HepG2 (cell line): ENCODE measurements at regions not wholly inside any gene's neighbourhood (a gene's known extent, or its start where the extent isn't known, plus 50 kb on each side); places are given as distances from the start of the nearest gene placed in this dataset. TPM values are rescaled to one million over a fixed set of nuclear protein-coding genes. Genes with fewer than 3 reads are reported as not detected.
"Not testable (repeated sequence)": the region's sequence is repeated elsewhere in the genome, so short reads cannot be mapped to it uniquely, and the experiment has no call there.

Experiments used
- ATAC-seq: fragments of 200-7000 bp; cut with Tn5 transposase; 3 replicates; pipeline ENCODE4 v1.9.1; 2020; ENCODE audit warnings: mild to moderate bottlenecking, moderate library complexity
- BruUV-seq: library from RNA; stranded (reverse); fragments of 400-500 nt; replicated peaks from 2 replicates; lab custom pipeline; 2021; lab: Mats Ljungman, UMichigan
- CTCF ChIA-PET: fragments of 300-600 bp; formaldehyde crosslinking; extraction: SDS; loops from one replicate; lab custom pipeline; 2021; ENCODE audit warnings: low total read pairs, inconsistent platforms, low intra/inter-chr PET ratio; lab: Yijun Ruan, JAX
- POLR2A ChIA-PET: fragments of 350-600 bp; sonication (Branson Sonifier 250); formaldehyde crosslinking; loops from one replicate; lab custom pipeline; 2020; ENCODE audit warnings: antibody characterized with exemption, inconsistent platforms; lab: Yijun Ruan, JAX
- DNase-seq: peaks from one replicate; pipeline ENCODE4 v3.0.0-alpha.2; 2015; ENCODE audit warnings: low spot score
- FAIRE-seq: peaks from 3 replicates; lab custom pipeline; 2011; peaks lifted over from hg19 to GRCh38; lab: Jason Lieb, UNC
- H2AFZ ChIP-seq: one replicate; pipeline ENCODE4 v1.6.1; 2011; ENCODE audit warnings: low read length, inconsistent platforms
- H3K27ac ChIP-seq: fragments of 300-600 bp; 3 replicates; pipeline ENCODE4 v1.8.0; 2011; ENCODE audit warnings: mixed run types, mild to moderate bottlenecking, mixed read lengths, low read length, inconsistent platforms; ENCODE audit not compliant: insufficient read depth; ENCODE audit errors: extremely low read length
- H3K27me3 ChIP-seq, 2 experiments: fragments of 200-600 bp in 1 of 2; 2 replicates in 1 of 2; 3 replicates in 1 of 2; pipeline versions ENCODE4 v1.6.0 to v1.8.0; 2011; ENCODE audit warnings: low read length in 2 of 2, mild to moderate bottlenecking in 2 of 2, moderate library complexity in 2 of 2, inconsistent platforms in 1 of 2; ENCODE audit not compliant: insufficient read depth in 2 of 2, control insufficient read depth in 1 of 2
- H3K36me3 ChIP-seq, 2 experiments: fragments of 200-600 bp in 1 of 2; replicated peaks in 1 of 2; 2 replicates in 1 of 2; 3 replicates in 1 of 2; pipeline versions ENCODE4 v1.5.1 to v1.8.0; 2011; ENCODE audit warnings: low read length in 2 of 2, inconsistent platforms in 1 of 2; ENCODE audit not compliant: insufficient read depth in 2 of 2, control insufficient read depth in 1 of 2
- H3K4me1 ChIP-seq: 2 replicates; pipeline ENCODE4 v1.5.1; 2012; ENCODE audit warnings: low read length, inconsistent platforms; ENCODE audit not compliant: insufficient read depth
- H3K4me2 ChIP-seq: 2 replicates; pipeline ENCODE4 v1.6.0; 2011; ENCODE audit warnings: low read depth, low read length, inconsistent platforms
- H3K4me3 ChIP-seq, 3 experiments: fragments of 200-600 bp in 1 of 3; sonication (generic), shearing (Covaris generic) in 1 of 3; replicated peaks in 1 of 3; 2 replicates each; pipeline ENCODE4 v1.5.1; 2011 to 2016; ENCODE audit warnings: low read length in 3 of 3, inconsistent platforms in 2 of 3, low read depth in 2 of 3, mild to moderate bottlenecking in 2 of 3, control low read depth in 1 of 3, mixed read lengths in 1 of 3; ENCODE audit not compliant: insufficient read depth in 1 of 3
- H3K79me2 ChIP-seq: one replicate; pipeline ENCODE4 v1.6.1; 2011; ENCODE audit warnings: low read length, inconsistent platforms; ENCODE audit not compliant: insufficient read depth
- H3K9ac ChIP-seq: 2 replicates; pipeline ENCODE4 v1.6.0; 2011; ENCODE audit warnings: mild to moderate bottlenecking, low read depth, low read length, inconsistent platforms; ENCODE audit not compliant: insufficient read depth
- H3K9me3 ChIP-seq: 2 replicates; pipeline ENCODE4 v1.5.1; 2012; ENCODE audit warnings: mild to moderate bottlenecking, low read length
- H4K20me1 ChIP-seq: 2 replicates; pipeline ENCODE4 v1.6.0; 2011; ENCODE audit warnings: inconsistent platforms, mild to moderate bottlenecking, low read length, moderate library complexity; ENCODE audit not compliant: insufficient read depth
- WGBS: methylation state at CpG from one replicate; pipeline ENCODE4 v1.1.6; 2017; ENCODE audit warnings: low lambda C conversion rate; 5-methylcytosine and 5-hydroxymethylcytosine counted together
- in situ Hi-C: cut with HindIII; loops from 2 replicates; pipeline ENCODE4 v1.10.0; 2017; ENCODE audit warnings: low pct_unique_long_range_greater_than_20kb; ENCODE audit not compliant: extremely low pct_ligation_motif_present
- intact Hi-C: fragments of 100-400 bp; cut with micrococcal nuclease; formaldehyde crosslinking; loops from one replicate; pipeline ENCODE4 v1.10.0; 2022; ENCODE audit not compliant: unreplicated experiment
- microRNA-seq: library from miRNA; unstranded; fragments of <30 nt; microRNA quantifications from one replicate; pipeline ENCODE4, GENCODE V29; 2020
- small RNA-seq, 3 experiments: library from RNA; depleted of rRNA; stranded (forward); fragments of <200 nt; gene quantifications; one replicate each; pipeline ENCODE3, GENCODE V24; 2012; ENCODE audit warnings: low read depth in 2 of 3, low replicate concordance in 1 of 3; ENCODE audit not compliant: insufficient read length in 3 of 3, insufficient read depth in 2 of 3

DNA sequence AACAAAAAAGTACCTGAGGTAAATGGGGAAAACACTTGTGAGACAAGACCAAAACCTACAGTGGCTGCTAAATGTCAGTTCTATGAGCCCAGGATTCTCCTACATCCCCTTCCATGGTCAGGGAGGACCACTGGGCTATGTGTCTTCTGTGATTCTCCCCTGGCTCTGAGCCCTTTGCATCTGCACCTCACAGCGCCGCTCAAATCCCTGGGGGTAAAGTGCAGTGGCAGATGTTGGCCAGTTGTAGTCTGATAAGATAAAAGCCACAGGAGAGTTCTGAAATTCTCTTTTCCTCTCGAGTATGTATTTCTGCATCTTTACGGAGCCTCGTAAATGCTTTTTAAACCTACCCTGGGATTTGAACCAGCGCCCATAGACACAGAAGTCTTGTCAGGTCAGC is 247.1 kb downstream of the ZNF479 start:
- in situ Hi-C loops, ATAC-seq, H3K4me3 ChIP-seq, H3K4me2 ChIP-seq, H3K4me1 ChIP-seq, intact Hi-C loops, FAIRE-seq, H2AFZ ChIP-seq, DNase-seq, CTCF ChIA-PET, POLR2A ChIA-PET, H3K9me3 ChIP-seq, H3K9ac ChIP-seq, H3K79me2 ChIP-seq, H3K36me3 ChIP-seq, H3K27me3 ChIP-seq, H3K27ac ChIP-seq, H4K20me1 ChIP-seq, BruUV-seq: not testable (repeated sequence)
- WGBS = no CpG with 5 or more reads among the region's 6 CpGs

DNA sequence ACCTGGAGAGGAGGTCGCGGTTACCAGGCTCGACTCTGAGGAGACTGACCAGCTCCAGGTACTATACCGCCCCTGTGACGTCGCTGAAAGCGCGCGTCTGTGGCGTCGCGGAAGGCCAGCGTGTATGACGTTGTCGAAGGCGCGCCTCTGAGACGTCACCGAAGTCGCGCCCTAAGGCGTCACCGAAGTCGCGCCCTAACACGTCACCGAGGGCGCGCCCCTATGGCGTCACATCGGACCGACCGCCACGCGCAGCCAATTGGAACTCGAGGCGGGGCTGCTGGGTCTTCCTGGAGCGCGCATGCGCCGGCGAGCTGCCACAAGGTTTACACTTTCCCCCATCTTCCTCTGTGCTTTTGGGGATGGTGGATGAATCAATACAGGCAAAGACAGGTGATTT is 249.9 kb downstream of the ZNF479 start:
- H3K79me2 ChIP-seq, POLR2A ChIA-PET, H3K27ac ChIP-seq, H2AFZ ChIP-seq, H3K27me3 ChIP-seq, H3K4me1 ChIP-seq, H3K4me2 ChIP-seq, H3K4me3 ChIP-seq, H4K20me1 ChIP-seq, CTCF ChIA-PET, intact Hi-C loops, BruUV-seq, H3K36me3 ChIP-seq, FAIRE-seq, H3K9me3 ChIP-seq, in situ Hi-C loops, DNase-seq, ATAC-seq, H3K9ac ChIP-seq: not testable (repeated sequence)
- WGBS = 91% methylated on average over 39 of the region's 42 CpGs

Small RNAs in the stretch of these regions (microRNA-seq; reads per million reads assigned to microRNA genes)
- gene MIR4283-1 = not detected

Small RNAs in the stretch of these regions (small RNA-seq; reads per million reads assigned to genes)
- 0 reads per million in 3 experiments for gene MIR4283-1
